ENCODE measurements at regions not wholly inside any gene's neighbourhood (a gene's known extent, or its start where the extent isn't known, plus 50 kb on each side); places are given as distances from the start of the nearest gene placed in this dataset.
"Not testable (repeated sequence)": the region's sequence is repeated elsewhere in the genome, so short reads cannot be mapped to it uniquely, and the experiment has no call there.

DNA sequence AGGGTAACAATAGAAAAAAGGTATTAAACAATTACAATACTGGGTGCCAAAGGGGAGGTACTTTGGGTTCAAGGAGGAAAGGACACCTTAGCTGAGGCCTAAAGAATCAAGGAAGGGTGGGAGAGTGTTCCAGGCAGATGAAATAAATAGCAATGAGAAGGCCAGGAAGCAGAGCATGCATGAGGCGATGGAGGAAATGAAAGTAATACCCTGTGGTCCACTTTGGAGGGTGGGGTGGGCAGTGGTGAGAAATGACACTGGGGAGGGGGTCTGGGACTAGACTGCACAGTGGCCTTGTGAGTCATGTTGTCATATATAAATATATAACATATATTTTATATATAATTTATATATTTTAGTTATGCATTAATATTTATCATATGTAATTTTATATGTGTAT lies 55.9 kb downstream of the BHLHE40 start:
- DNase-seq = no peak

DNA sequence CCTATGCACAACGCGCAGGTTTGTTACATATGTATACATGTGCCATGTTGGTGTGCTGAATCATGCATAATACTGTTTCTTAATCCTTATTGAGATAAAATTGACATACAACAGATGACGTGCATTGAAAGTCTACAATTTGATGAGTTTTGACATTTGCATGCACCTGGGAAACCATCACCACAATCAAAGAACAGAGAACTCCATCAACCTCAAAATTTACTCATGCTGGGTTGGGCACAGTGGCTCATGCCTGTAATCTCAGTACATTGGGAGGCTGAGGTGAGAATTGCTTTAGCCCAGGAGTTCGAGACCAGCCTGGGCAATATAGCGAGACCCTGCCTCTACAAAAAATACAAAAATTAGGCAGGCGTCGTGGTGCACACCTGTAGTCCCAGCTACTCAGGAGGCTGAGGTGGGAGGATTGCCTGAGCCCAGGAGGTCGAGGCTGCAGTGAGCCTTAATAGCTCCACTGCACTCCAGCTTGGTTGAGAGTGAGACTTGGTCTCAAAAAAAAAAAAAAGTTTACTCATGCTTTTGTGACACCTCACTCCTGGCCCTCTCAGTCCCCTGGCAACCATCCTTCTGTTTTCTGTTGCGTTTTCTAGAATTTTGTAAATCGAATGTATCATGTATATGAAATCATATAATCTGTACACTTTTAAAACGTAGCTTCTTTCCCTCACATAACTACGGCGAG lies 56.6 kb downstream of the BHLHE40 start:
- no peak for DNase-seq

DNA sequence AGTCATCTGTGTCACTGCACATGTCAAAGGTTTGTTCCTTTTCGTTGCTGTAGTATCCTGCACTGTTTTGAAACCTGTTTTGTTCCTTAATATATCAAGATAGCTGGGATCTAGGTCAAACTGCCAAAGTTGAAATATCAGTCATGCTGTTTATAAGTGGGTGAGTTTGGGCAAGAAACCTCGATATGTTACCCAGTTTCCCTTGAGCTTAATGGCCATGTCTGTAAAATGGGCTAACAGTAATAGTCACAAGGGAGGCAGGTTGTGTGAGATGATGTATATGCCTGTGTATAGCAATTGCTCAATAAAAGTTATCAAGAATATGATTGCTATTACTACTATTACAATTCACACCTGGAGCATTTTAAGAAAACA lies 57.1 kb downstream of the BHLHE40 start:
- DNase-seq = no peak

DNA sequence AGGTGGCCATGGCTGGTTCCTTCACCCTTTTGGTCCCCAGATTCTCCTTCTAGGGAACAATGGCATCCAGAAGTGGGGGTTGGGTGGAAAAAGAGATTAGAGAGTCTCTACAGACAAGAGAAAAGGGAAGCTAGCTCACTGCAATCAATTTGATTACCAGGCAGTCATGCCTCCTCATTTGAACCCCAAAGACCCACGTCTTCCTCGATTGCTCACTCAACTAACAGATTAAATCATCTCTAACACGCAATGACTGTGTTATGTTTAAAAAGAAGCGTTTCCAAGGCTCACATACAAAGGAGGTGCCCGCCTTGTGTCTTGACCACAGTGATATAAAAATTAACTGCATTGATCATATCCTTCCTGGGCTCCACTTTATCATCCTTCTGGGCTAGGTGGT lies 57.6 kb downstream of the BHLHE40 start:
- no peak for DNase-seq

DNA sequence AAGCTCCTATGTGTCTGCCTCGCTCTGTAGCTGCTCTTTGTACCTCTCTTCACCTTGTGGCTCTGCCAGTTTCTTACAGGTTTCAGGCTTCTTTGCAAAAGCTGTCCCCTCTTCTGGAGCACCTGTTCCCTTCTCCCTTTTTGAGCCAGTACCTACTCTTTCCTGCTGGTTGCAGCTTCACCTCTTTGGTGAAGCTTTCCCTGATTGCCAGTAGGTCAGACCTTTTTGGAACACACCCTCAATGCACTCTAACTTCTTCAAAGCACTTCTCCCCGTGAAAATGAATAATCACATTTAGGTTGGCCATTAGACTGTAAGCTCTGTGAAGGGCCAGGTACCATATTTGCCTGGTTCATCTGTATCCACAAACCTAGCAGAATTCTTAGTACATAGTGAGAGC lies 60.3 kb downstream of the BHLHE40 start:
- DNase-seq = no peak

DNA sequence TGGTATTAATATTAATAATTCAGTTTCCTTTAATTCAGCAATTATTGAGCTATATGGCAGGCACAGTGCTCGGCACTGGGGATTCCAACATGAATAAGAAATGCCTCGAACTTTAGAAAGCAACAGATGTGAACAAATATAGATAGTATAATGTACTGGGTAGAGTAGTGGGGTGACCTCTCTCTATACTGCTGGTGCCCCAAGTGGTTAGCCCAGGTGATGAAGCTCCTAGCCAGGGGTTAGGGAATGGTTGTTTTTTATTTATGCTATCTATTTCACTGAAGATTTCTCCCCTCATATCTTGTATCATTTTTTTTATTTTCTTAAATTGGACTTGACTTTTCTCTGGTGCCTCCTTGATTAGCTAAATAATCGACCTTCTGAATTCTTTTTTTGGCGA lies 62.1 kb downstream of the BHLHE40 start:
- DNase-seq = no peak

DNA sequence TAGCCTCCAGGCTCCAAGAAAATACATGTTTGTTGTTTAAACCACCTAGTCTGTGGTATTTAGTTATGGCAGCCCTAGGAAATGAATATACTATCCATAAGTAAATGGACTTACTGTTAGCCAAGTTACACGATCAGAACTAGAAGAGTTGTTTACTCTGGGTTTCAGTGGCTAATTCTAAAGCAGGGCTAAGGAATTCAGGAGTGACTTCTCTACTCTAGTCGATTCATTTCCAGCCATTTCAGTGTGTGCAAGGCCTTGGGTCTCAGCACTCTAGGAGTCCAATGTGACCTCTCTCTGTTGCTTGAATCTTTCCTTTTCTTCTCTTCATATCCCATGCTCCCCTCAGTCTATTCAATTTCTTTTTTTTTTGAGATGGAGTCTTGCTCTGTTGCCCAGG lies 66.7 kb downstream of the BHLHE40 start:
- no peak for DNase-seq

DNA sequence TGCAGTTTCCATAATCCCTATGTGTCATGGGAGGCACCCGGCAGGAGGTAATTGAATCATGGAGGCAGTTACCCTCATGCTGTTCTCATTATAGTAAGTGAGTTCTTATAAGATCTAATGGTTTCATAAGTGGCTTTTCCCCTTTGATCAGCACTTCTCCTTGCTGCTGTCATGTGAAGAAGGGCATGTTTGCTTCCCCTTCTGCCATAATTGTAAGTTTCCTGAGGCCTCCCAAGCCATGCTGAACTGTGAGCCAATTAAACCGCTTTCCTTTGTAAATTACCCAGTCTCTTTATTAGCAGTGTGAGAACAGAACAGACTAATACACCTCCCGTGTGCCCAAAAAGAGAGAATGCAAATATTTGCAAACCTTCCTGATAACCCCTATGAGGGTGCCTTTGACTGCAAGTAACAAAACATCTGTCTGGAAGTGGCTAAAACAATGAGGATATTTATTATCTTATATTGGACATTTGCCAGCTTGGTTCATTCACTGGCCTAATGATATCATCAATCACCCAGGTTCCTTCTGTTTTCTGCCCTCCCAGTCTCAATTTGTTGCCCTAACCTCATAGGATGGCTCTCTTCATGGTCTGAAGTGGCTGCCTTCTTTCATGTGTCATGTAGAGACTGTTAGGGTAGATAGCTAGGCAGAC lies 68.7 kb downstream of the BHLHE40 start:
- no peak for DNase-seq

DNA sequence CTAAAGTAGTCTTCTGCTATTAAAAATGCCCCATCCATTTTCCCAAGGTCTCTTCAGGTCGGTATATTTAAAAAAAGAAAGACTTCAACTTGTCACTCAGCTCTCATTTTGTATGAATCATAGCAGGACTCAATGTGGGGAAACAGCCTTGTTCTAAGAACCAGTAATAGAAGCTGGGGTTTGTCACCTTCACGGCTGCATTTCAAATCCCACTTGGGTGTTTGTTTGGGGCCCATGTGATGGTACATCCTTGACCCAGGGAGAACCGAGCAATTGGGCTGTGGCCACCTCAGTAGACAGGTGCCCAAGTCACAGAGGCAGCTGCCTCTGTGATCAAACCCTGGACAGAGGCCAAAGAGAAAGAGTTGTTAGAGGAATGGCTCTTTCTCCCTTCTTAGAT lies 70.3 kb upstream of the ARL8B start:
- DNase-seq = no peak

DNA sequence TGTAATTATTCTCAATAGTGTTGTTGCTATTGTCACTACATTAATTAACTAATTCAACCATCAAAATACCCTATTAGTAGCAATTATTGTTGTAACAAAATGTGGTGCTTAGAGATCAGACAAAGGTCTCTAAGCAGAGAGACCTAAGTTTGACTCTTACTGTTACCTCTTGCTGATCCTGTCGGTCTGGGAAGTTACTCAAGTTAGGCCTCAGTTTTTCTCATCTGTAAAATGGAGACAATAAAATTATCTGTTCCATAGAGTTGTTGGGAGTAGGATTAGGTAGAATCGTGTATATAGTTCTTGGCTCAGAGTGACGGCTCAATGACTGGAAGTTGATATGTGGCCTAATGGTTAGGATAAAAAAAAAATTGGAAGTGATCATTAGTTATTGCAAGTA lies 69.8 kb upstream of the ARL8B start:
- no peak for DNase-seq

DNA sequence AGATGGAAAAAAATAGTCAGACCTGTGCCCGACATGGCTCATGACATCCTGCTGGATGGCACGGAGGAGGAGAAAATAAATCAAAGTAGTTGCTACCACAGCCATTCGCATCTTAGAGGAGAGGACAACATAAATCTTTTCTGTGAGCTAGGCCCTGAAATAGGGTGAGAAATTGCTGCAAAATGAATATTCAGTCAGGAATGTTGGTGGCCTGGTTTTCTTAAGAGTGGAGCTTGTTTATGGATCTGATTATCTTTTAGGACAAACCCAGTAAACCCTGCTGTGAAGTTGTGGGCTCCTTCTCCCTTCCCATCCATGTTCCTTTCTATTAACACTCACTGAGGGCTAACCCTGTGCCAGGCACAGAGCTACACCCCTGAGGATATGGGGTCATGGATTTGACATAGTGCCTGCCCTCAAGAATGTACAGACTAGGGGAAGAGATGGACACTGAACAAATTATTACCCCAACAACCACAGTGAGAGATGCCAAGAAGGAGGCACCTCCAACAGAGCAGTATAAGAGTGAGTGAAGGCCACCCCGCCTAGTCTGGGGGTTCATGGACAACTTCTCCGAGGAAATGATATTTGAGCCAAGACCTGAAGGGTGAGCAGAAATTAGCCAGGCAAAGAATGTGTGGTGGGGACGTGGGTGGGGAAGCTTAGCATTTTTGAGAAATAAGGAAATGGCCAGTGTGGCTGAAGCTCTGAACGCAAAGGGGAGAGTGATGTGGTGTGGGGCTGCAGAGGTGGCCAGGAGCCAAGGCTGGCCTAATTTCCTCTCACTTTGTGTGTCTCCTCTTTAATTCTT lies 68.9 kb upstream of the ARL8B start:
- DNase-seq = peak; percentile 81

DNA sequence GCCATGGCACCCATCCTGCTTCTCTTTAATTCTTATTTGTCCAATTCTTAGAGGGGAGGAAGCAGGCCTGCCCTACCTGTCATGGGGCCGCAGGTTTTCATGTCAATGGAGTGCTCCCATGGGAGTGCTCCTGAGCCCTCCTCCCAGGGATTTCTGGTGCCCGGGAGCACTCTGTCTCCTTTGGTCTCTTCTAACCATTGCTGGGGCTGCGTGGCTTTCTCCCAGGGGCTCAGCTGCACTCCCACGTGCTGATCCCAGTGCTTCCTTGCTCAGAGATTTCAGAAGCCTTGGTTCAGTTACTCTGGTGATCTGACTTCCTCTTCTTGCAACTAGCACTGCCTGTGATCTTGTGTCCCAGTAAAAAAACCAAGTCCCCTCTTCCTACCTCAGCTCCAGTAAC lies 68.0 kb upstream of the ARL8B start:
- no peak for DNase-seq

DNA sequence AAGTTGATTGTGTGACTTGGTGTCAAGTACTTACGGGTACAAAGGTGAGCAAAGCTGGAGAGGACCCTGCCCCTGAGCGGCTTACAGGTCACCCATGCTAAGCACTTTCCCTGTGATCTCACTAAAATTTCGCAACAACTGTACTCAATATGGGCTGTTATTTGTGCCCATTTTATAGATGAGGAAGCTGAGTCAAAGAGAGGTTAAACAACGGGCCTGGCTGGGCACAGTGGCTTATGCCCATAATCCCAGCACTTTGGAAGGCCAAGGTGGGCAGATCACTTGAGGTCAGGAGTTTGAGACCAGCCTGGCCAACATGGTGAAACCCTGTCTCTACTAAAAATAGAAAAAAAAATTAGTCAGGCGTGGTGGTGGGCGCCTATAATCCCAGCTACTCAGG lies 67.5 kb upstream of the ARL8B start:
- not testable (repeated sequence) for DNase-seq

DNA sequence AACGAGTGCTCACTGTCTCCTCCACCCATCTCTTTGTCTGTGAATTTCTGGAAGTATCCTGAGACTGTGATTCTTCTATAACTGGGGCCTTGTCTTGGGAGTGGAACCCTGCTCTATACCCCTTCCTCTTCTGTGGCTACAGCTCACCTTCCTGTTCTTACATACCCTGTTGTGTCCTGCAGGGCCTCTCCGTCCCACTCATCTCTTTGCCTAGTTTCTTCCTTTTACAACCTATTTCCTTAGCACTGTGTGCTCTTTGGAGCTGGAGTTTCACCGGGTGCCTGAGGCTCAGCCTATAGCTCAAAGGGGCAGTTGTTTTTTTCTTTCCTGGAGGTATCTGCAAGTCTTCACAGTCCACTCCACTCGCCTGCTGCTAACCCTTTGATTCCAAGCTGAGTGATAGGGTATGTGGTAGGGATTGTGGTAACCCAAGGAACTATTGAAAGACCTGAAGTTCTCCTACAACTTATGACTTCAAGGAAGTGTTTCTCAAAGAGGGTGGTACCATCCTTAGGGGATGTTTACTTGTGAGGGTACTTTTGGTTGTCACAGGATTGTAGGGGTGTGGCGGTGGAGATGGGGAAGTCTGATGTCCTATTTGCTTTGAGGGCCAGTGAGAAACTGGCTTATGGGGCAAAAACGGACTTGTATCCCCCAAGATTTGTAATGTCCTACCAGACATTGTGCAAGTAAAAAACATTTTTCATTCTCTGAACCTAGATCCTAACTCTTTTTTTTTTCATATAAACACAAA lies 66.6 kb upstream of the ARL8B start:
- no peak for DNase-seq

DNA sequence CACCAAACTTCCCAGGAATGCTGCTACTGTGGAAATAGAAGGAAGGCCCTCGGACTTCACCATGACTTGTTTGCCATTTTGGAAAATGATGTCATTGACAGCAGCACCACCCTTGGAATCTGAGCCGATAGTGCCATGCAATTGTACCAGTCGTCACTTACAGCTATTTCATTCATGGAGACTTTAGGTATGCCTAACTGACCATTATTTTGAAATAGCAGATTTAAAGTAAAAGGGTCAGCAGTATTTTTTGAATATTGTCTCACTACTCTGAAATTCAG lies 66.0 kb upstream of the ARL8B start:
- DNase-seq = peak; percentile 20

DNA sequence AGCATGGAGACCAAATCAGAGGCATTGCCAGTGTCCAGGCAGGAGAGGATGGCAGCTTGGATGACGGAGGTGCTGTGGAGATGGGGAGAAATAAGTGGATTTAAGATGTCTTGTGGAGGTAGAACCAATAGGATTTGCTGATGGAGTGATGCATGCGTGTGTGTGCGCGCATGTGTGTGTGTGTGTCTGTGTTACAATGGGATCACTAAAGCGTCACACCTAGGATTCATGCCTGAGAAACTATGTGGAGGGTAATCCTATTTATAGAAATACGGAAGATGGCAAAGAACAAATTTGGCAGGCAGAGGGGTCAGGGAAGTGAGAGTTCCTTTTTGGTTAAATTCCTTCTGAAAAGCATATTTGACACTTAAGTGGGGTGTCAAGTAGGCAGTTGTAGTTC lies 64.8 kb upstream of the ARL8B start:
- no peak for DNase-seq

DNA sequence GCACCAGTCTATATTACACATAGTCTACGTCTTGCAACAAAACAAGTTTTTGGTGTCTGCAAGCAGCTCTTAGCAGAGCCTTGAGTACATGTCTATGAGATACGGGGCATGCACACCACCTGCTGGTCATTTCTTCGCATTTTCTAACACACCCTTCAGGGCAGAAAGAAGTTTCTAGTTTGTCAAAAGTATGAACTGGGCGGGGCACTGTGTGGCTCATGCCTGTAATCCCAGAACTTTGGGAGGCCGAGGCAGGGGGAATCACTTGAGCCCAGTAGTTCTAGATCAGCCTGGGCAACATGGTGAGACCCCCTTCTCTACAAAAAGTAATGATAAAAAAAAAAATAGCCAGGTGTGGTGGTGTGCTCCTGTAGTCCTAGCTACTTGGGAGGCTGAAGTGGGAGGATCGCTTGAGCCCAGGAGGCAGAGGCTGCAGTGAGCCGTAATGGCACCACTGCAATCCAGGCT lies 64.2 kb upstream of the ARL8B start:
- peak; percentile 82 for DNase-seq

DNA sequence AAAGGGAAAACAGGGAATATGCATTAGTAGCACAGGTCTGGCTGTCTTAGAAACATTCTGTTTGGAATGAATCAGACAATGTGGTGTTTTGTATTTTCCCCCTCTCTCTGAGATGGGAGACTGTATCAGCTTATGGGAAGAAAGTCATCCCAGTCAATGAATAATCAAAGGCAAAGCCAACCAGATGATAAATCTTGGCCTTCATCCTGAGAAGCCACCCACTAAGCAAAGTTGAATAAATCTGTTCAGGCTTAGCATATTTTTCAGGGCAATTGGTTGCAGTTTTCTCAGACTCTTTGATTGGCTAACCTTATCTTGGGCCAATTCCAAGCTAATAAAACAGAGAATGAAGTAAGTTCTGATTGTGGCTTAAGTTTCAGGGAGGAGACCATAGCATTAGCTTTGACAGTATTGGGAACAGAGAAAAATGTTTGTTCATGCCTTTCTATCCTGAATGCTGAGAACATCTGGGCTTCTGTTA lies 63.6 kb upstream of the ARL8B start:
- peak; percentile 17 for DNase-seq

DNA sequence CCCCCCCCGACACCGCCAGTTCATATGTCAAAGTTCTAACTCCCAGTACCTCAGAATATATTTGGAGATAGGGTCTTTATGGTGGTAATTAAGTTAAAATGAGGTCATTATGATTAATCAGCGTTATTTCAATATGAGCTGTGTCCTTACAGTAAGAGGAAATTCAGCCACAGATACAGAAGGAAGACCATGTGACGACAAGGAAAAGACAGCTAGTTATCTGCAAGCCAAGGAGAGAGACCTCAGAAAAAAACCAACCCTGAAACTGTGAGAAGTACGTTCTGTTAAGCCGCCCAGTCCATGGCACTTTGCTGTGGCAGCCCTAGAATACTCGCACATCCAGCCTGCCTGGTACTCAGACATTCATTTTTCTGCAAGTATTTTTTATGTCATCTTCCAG lies 62.3 kb upstream of the ARL8B start:
- DNase-seq = no peak

DNA sequence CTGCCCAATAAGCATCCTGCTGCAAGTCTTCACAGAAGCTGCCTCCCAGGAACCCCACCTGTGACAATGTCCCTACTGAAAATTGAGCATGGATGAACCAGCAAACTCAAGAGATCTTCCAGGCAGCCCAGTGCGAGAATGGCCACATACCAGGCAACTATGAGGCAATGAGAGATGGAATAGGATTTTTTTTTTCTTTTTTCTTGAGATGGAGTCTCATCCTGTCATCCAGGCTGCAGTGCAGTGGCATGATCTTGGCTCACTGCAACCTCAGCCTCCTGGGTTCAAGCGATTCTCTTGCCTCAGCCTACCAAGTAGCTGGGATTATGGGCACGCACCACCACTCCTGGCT lies 60.9 kb upstream of the ARL8B start:
- DNase-seq = no peak

DNA sequence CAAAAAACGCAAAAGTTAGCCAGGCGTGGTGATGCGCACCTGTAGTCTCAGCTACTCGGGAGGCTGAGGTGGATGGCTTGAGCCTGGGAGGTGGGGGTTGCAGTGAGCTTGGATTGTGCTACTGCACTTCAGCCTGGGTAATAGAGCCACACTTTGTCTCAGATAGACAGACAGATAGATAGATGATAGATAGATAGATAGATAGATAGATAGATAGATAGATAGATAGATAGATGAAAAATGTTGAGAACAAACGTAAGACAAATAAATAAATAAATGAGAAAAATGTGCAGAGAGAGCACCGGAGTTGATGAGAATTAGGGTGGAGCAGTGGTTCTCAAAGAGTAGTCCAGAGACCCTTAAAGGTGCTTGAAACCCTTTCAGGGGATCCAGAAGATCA lies 58.4 kb upstream of the ARL8B start:
- no peak for DNase-seq

DNA sequence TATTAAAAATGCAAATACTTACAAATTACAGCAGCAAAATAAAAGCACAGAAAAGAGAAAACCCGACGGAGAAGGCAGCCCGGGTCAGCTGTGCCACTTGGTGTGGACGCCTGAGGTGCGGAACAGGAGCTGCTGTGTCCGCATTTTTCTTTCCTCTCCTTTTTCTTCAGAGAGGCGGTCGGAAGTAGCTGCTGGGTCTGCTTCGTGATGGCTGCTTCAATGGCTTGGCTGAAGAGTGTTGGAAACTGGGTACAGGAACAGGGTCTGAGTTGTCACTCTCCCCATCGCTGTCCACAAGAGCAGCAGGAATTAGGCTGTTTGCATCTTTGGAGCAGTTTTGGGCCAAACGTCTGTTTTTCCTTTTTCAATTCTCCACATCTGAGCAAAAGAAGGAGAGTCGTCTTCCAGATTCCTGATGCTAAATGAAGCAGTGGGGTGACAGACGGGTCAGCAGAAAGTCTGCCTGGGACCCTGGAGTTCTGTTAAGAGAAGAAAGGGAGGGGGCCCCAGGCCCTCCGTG lies 53.5 kb upstream of the ARL8B start:
- DNase-seq = no peak

DNA sequence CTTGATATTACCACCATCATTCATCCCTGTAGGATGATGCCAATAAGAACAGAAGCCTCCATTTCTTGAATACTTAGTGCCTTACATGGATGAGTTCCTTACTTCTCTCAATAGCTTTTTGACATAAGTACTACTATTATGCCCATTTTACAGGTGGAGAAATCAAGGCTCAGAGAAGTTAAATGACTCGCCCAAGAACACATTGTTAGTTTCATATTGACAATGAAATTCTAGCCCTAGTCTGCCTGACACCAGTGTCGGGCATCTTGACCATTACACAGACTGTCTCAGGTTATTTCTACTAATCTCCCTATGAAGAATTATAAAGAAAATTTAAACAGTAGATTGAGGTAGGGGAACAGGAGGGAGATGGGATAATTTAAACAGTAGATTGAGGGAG lies 52.5 kb upstream of the ARL8B start:
- no peak for DNase-seq

Data from fibroblast of skin of back (primary cell).